Suprapubic skin (tissue), 3 donors: ENCODE measurements at regions not wholly inside any gene's neighbourhood (a gene's known extent, or its start where the extent isn't known, plus 50 kb on each side); places are given as distances from the start of the nearest gene placed in this dataset.

ENCODE experiments used
- CTCF ChIP-seq, 2 donors: fragments of 200-600 bp in 1 of 2; fragments of 450-650 bp in 1 of 2; sonication (generic) in 1 of 2; IDR thresholded peaks; one replicate each; pipeline ENCODE4 v1.5.1; 2016 to 2019; ENCODE audit warnings: antibody characterized with exemption in 2 of 2, mild to moderate bottlenecking in 1 of 2, moderate library complexity in 1 of 2
- EP300 ChIP-seq: sonication (generic); formaldehyde crosslinking; IDR thresholded peaks from one replicate; pipeline ENCODE4 v1.6.1; 2017; ENCODE audit warnings: antibody characterized with exemption
- POLR2A ChIP-seq, 2 donors: fragments of 450-650 bp; IDR thresholded peaks; one replicate each; pipeline ENCODE4 v1.6.1; 2017; ENCODE audit warnings: antibody characterized with exemption in 2 of 2, mild to moderate bottlenecking in 2 of 2, moderate library complexity in 2 of 2

DNA sequence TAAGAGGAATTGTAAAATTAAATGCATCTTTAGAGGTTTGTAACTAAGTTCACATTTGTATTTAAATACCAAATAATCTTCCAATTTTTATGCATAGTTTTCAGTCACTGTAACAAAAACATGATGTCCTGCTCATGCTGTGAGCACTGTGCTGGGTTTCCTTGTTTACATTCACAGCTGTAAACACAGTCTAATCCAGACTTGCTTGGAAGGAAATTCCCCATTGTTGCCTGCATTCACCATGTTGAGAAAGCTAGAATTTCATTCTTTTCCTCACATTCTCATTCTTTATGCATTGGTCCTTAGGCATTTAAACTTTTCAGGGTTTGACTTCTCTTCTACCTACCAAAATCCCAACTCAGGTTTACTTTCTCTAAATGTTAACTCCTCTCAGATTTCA, 242.0 kb upstream of the TBX18 start:
- TF ChIP-seq CTCF (IDR thresholded peaks at IDR 0.05), result no peak
- no peak for TF ChIP-seq EP300
- no peak for TF ChIP-seq POLR2A (IDR thresholded peaks at IDR 0.05)
